Fibroblast of the conjunctiva (primary cell): ENCODE measurements at regions not wholly inside any gene's neighbourhood (a gene's known extent, or its start where the extent isn't known, plus 50 kb on each side); places are given as distances from the start of the nearest gene placed in this dataset.
"Not testable (repeated sequence)": the region's sequence is repeated elsewhere in the genome, so short reads cannot be mapped to it uniquely, and the experiment has no call there.

Experiments used
- DNase-seq: peaks from one replicate; pipeline ENCODE4 v3.0.0-alpha.2; 2010; ENCODE audit warnings: low read depth

DNA sequence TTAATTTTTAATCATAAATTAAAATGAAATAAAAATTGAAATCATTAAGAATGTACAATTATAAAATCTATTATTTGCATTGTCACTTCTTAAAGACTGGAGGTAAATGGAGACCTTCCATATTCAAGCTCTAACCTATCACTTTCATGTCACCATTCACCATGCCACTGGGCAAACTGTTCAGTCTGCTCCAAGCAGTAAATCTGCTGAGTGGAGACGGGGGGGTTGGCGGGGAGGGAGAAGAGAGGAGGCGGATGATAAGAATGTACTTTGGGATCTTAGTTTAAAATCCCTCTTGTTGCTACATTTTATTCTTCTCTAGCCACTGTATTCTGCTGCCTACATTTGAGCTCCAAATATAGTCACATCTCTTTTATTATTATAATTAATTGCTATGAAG lies 365.9 kb upstream of the NFIA start:
- no peak for DNase-seq

DNA sequence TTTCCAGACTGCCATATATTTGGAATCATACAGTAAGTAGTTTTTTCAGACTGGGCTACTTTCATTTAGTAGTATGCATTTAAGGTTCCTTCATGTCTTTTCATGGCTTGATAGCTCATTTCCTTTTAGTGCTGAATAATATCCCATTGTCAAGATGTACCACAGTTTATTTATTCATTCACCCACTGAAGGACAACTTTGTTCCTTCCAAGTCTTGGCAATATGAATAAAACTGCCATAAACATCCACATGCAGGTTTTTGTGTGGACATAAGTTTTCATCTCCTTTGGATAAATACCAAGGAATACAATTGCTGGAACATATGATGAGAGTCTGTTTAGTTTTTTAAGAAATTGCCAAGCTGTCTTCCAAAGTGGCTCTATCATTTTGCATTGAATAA lies 366.4 kb upstream of the NFIA start:
- DNase-seq, result no peak

DNA sequence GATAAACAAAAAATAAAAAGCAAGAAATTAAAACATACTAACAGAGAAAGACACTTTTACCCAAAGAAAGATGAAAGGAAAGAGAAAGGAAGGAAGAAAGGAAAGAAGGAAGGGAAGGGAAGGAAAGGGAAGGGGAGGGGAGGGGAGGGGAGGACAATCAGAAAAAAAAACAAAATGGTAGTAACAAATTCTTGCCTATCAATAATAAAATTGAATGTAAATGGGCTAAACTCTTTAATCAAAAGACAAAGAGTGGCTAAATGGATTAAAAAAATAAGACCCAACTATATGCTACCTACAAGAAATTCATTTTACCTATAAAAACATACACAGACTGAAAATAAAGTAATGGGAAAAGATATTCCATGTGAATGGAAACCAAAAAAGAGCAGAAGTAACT lies 372.9 kb upstream of the NFIA start:
- DNase-seq, result no peak

DNA sequence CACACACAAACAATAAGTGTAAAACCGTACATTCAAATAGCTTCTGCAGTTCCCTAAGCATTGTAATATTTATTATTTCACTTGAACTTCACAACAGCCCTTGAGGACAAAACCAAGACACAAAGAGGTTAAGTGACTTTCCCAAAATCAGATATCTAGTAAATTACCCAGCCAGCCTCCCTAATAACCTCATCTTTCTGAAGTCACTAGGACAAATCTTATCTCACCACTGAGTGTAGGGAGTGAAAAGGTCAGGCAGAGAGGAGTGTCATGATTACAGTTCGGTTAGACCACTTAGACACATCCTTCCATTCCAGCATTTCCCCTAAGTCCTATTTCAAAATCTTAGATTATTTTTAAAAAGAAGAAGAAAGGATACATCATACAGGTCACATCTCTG lies 377.3 kb upstream of the NFIA start:
- no peak for DNase-seq

DNA sequence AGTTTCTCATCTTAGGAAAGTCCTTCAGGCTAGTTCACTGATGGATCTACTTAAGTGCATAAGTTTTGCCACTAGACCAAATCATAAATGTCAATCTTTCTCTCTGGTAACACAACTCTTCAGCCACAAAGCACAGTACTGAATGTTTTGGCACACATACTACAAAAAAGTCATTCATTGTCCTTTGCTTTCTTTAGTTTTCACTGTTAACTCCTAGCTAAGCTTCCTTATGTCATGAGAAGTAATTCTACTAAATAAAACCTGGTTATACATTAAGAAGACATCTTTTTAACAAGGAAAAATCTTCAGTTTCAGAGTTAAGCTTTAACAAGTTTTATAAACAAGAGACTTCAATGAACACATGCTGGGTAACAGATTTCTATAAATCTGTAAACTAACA lies 379.2 kb upstream of the NFIA start:
- DNase-seq, result no peak

DNA sequence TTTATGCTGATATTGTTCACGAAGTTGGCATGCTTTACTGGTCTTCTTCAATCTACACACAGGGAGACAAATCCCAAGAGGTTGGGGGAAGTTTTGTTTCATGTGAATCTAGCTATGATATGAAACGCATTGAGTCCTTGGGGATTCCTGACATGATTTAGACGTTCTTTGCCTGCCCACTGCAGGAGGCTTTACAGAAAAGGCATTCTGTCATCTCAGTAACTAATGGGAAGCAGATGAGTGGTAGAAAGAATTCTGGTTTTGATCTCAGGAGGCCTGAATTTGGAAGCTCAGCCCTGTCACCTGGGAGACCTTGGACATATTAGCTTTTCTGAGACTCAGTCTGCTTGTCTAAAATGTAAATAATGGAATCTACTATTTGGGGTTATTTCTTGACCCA lies 383.0 kb upstream of the NFIA start:
- no peak for DNase-seq

DNA sequence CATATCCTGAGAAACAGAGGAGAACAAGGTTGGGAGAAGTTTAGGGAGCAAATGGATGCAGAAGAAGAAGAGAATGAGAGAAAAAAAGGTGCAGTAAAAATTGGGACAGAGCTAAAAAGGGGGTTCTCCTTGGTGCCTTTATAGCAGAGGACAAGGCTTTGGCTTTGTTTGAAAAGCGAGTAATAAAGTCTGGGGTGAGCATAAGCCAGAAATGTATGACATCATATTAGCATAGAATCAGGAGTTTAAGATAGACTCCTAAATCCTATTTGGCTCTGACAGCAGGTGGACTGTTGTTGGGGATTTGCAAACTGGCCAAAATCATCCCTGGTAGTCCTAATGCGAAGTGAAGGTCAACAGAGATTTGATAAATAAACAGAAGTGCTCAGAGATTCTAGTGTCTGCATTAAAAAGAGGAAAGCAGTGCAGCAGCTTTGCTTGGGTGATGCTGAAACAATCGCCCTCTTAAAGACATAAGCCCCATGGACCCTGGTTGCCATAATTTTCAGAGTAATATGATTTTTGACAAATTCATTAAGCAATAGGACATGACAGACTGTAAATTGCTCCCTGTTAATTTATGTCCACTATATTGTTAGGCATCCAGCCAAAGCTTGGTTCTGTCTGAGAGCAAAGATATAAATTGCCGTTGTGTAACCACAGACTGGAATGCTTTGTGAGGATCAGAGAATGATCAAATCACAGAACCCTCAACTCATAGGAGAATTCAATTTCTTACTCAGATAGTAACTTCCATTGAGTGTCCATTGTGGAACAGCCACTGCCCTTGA lies 385.0 kb upstream of the NFIA start:
- DNase-seq, result no peak

DNA sequence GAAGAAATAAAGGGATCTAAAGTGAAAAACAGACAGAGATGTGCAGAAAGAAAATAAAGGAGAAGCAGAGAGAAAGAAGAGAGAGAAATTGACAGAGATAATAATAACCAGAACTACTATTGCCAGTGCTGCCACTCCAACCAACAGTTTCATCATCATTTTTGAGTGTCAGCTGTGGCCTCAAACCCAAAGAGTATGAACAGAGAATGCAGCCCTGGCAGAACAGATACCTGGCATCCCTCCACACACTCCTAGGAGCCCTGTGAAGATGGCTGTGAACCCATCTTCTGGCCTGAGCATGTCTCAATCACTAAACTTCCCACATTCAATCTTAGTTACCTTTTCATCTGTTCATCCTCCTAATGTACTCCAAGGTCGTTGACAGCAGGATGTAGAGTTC lies 385.8 kb upstream of the NFIA start:
- no peak for DNase-seq

DNA sequence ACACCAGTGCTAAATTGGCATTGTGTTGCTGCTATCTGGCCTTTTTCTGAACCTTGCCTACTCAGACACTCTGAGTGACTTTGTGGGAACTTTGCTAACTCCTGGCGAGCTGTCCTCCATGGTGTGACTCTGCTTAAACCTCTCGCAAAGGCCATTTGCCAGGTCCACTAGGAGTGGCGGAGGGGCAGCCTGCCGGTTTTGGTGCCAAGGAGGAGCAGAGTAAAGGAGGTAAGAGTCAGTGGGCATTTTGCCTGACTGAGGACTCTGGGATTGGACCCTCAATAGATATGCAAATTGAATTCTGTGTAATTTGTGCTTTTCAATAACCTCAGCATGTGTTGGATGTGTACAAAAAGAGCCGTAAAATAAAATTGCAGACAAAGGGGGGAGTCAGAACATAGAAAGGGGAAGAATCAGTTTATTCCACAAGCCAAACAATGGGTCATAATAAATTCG lies 386.6 kb upstream of the NFIA start:
- DNase-seq, result no peak

DNA sequence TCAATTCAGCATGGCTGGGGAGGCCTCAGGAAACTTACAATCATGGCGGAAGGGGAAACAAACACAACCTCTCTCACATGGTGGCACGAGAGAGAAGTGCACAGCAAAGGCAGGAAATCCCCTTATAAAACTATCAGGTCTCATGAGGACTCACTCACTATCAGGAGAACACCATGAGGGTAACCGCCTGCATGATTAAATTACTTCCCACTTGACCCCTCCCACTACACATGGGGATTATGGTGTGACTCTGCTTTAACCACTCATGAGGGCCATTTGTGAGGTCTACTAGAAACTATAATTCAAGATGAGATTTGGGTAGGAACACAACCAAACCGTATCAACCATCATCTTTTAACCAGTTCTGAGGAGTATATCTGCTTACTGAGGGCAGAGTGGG lies 387.4 kb upstream of the NFIA start:
- no peak for DNase-seq

DNA sequence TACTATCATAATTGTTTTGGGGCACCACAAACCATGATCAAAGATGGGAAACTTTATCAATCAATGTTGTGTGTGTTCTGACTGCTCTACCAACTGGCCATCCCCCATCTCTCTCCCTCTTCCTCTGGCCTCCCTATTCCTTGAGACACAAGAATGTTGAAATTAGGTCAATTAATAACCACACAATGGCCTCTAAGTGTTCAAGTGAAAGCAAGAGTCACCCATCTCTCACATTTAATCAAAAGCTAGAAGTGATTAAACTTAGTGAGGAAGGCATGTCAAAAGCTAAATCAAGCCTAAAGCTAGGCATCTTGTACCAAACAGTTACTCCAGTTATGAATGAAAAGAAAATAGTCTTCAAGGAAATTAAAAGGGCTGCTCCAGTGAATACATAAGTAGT lies 390.3 kb upstream of the NFIA start:
- DNase-seq, result no peak

DNA sequence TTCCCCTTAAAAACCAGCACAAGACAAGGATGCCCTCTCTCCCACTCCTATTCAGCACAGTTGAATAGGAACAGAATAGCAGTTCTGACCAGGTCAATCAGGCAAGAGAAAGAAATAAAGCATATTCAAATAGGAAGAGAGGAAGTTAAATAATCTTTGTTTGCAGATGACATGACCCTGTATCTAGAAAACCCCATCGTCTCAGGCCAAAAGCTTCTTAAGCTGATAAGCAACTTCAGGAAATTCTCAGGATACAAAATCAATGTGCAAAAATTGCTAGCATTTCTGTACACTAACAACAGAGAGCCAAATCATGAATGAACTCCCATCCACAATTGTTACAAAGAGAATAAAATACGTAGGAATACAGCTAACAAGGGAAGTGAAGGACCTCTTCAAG lies 394.1 kb upstream of the NFIA start:
- not testable (repeated sequence) for DNase-seq

DNA sequence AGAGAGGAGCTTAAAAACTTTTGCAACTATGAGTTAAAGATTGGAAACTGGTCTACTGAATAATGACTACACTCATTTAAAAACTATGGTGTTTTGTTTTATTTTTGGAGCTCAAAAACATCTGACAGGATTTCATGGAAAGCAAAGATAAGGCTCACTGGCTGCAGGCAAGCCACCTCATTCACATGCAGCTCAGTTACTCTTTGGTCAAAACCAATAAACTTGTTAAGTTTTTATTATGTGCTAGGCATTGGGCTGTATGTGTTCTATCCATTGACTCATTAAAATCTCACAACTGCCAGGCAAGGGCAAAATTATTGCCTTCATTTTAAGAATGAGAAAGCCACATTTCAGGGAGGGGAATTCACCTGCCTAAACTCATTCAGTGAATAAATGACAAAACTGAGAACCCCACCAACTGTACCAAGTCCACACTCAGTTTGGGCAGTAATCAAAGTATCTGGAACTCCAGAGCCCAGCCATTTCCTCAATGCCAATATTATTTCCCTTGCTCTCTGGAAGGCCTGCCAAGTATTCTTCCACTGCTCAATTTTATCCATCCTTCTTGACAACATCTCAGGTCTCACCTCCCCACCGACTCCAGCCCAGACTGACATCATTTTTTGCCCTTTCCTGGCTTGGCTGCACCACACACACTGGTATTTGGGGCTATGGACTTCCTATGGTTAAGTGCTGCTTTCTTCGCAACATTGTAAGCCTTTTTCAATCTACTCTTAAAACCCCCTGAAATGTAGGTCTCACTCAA lies 401.1 kb upstream of the NFIA start:
- DNase-seq, result no peak

DNA sequence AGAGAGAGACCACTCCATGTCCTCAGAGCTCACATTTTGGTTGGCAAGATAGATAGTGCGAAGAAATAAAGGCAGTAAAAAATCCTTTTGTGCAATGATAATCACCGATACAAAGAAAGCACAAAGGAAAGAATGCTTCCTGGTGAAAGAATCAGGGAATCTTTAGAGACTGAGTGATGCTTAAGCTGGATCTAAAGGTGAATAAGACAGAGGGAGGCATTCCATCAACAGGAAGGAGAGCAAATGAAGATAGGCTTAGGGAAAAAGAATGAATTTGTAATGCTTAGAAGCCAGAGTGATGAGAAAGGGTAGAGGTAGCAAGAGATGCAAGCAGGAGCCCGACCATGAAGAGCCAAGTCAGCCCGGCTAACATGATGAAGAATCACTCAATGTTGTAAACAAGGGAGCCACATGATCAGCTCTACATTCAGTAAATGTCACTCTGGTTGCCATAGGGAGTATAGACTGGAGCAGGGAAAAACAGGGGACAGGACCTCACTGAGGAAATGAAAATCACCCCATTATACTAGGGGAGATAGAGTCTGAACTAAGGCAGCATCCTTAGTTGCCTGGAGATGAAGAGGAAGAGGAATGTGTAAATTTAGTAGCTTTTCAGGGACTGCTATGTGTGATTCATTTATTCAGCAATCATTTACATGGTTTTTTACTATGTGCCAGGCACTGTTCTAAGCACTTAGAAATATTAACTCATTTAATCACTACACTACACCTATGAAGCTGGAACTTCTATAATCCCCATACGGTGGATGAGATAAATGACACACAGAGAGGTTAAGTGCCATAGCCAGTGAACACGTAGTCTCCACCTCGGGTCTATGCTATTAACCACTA lies 402.6 kb upstream of the NFIA start:
- DNase-seq, result no peak

DNA sequence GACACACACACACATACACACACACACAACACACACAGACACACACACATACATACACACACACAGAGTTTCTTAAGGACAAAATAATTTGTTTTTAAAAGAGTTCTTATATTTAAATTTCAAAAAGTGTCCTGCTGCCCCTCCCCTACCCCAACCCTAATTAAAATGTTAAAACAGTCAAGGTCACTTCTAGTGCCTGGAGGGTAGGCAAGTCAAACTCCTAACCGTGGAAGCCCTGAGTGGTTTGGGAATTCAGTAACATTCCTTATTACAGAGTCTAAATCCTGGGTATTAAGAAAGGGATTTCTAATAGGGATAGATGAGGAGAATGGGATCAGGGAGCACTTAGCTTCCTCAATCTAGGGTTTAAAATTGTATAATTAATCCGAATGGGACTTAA lies 403.6 kb upstream of the NFIA start:
- no peak for DNase-seq

DNA sequence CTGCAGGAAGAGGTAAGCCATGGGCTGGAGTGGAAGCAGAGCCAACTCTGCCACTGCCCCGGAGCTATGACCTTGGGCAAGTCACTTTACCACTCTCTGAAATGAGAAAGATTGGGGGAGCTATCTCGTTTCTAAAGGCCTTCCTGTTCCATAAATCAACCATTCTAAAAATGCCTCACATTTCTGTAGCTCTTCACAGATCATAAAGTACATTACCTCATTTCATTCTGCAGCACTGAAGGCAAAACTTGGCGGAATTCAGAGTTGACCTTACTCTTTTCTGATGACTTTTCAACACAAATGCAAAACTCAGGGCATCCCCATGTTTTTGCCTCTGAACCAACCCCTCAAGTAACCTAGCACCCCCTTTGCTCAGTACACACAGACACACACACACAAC lies 404.0 kb upstream of the NFIA start:
- DNase-seq, result no peak

DNA sequence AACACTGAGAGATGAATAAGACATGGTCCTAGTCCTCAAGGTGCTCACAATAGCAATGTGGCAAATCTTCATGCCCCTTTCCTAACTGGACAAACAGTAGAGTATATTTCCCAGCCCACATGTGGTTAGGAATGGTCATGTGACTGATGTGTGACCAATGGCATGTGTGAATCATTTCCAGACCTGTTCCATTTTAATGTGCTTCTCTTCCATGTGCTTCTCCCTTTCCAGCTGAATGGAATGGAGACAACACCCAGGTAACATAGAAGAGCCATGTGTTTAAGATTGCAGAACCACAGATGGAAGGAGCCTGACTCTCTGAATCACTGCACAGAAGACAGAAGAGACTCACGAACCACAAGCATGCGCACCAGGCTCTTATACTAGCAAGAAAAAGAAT lies 409.9 kb upstream of the NFIA start:
- DNase-seq, result no peak

DNA sequence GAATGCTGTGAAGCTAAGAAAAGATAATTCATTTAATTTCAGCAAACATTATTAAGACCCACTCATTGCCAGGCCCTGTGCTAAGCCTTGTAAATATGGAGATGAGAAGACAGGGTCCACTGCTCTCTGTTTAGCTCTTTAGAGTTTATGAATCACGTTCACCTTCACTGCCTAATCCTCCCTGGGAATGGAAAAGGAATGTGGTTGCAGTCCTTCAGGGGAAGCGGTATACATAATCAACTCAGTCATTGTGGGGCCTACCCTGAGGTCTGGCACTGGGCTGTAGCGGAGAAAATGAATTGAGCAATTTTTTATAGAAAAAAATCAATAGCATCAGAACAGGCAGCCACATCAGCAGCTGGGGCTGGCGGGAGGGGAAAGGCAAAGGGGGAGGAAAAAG lies 412.1 kb upstream of the NFIA start:
- no peak for DNase-seq

DNA sequence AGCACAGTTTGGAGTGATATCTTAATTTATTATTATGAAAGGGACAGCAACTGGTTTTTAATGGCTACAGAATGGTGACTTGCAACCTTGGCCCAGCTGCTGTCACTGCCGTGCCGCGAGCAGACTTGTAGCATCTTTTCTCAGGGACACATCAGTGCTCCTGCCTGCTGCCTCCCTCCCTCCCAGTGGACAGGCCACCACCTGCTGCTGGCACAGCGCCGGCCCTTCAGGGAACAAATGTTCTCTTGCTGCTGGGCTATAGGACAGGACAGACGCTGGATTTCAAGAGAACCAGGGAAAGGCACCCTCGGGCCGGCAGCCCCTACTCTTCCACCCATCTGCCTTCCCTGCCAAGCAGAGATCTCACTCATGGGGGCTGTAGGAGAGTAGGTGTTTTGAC lies 413.8 kb upstream of the NFIA start:
- no peak for DNase-seq

DNA sequence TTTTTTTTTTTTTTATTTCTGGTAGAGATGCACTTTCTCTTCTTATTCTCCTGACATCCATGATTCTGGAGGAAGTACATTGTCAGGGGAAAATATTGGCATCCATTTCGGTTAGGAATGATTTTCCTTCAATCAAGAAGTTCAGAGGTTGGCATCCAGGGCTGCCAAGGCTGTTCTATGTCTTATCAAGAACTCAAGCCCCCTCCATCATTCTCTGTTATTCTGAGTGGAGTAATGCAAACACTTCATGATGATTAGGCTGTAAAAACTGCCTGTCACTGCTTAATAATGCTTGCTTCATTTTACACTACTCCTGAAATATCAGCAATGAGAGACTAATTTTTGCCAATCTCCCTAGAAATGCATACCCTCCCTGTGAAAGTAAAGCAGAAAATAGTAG lies 417.1 kb upstream of the NFIA start:
- DNase-seq, result no peak

DNA sequence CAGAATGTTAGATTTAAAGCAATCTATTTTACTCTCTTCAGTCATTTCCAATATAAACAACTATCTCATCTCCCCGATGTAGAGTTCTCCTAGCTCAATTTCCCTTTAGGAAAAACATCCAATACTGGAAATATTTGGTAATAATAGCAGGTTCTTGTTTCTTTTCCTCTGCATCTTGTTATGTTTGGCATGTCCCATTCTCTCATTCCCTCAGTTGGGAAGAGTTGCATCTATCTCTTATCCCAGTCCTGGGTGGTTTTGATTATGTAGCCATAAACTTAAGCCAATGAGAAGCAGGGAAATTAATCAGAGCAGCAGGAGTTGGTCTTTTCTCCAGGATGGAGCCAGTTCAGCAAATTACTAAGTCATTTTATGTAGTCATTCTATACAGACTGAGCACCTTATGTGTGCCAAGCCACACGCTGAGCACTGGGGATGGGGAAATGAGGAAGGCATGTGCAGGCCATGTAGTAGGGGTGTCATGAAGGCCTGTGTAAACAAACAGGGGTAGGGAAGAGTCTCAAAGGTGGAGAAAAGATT lies 418.2 kb upstream of the NFIA start:
- DNase-seq, result no peak

DNA sequence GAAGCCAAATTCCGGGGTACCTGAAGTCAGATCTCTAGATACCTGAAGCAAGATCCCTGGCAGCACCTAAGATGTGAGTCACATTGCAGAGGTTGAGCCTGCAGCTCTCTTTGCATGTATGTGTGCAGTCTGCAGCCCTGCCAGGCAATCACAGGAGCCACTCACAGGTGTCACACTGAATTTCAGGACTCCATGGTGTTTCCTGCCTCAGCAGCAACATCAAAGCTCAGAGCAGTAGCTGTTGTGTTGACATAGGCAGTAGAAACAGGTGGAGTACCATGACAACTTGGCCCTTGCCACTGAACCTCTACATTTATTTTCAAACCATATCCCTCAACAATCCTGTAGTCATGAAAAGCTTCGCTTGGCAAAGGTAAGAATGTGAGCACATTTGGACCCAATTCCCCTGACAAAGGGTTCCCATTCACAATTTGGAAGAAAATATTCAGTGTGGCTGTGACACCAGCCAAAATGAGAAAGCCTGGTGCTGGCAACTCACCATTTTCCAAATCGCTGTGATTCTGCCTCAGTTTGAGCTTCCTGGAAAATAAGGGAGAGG lies 419.8 kb upstream of the NFIA start:
- no peak for DNase-seq
